ENCODE measurements at regions not wholly inside any gene's neighbourhood (a gene's known extent, or its start where the extent isn't known, plus 50 kb on each side); places are given as distances from the start of the nearest gene placed in this dataset.

DNA sequence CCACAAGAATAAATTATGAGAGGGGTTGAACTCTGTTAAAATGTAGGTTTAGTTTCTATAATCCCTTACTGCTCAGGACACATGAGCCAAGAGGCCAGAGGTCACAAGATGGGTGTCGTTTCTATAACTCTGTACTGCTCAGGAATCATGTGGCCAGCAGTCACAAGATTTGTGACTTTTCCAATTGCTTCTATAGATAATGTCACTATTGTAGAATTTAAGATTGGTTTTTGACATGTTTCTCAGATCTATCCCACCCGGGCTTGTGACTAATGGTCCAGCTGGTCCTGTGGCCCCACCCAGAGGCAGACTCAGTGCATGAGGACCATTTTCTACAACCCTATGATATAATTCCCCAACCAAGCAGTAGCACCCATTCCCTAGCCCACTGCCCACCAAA is 662.0 kb upstream of the KLF12 start:
- no peaks in the 10 kb centered on the region for H4K20me1 ChIP-seq (ENCODE audit: control insufficient read depth, extremely low read depth, insufficient read depth, low read length)
- no peak for TF ChIP-seq EZH2 (IDR thresholded peaks at IDR 0.05; ENCODE audit: low read length)
- TF ChIP-seq, protein P1, sequence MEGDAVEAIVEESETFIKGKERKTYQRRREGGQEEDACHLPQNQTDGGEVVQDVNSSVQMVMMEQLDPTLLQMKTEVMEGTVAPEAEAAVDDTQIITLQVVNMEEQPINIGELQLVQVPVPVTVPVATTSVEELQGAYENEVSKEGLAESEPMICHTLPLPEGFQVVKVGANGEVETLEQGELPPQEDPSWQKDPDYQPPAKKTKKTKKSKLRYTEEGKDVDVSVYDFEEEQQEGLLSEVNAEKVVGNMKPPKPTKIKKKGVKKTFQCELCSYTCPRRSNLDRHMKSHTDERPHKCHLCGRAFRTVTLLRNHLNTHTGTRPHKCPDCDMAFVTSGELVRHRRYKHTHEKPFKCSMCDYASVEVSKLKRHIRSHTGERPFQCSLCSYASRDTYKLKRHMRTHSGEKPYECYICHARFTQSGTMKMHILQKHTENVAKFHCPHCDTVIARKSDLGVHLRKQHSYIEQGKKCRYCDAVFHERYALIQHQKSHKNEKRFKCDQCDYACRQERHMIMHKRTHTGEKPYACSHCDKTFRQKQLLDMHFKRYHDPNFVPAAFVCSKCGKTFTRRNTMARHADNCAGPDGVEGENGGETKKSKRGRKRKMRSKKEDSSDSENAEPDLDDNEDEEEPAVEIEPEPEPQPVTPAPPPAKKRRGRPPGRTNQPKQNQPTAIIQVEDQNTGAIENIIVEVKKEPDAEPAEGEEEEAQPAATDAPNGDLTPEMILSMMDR (optimal IDR thresholded peaks at IDR 0.05 in 1 of 3, IDR thresholded peaks at IDR 0.05 in 1 of 3, conservative IDR thresholded peaks at IDR 0.05 in 1 of 3; ENCODE audit: extremely low read depth in 1 of 3, insufficient read depth in 2 of 3, low read length in 3 of 3), result no peak
- FAIRE-seq (no peak), DNase-seq (ENCODE audit: low read depth, low spot score) (no peak)
- H3K9ac ChIP-seq (ENCODE audit: control insufficient read depth, extremely low read depth, insufficient read depth, low read length), result no peak overlapping the region
- H3K4me3 ChIP-seq (ENCODE audit: control insufficient read depth in 2 of 3, extremely low read depth in 1 of 3, insufficient read depth in 2 of 3, low read depth in 1 of 3, low read length in 3 of 3), result no peak overlapping the region
- no peak overlapping the region for H3K27ac ChIP-seq (ENCODE audit: control insufficient read depth, insufficient read depth, low read length)
- dilution Hi-C loops (cut with MboI; ENCODE audit: extremely low pct_ligation_motif_present, low sequenced_read_pairs), result no loop called here
- H3K36me3 ChIP-seq (ENCODE audit: control insufficient read depth in 2 of 2, extremely low read depth in 1 of 2, insufficient read depth in 2 of 2, low read length in 2 of 2), result no peaks in the 10 kb centered on the region
- no peaks in the 10 kb centered on the region for H3K9me3 ChIP-seq (ENCODE audit: control insufficient read depth, low read depth, low read length)
- no peaks in the 10 kb centered on the region for H3K79me2 ChIP-seq (ENCODE audit: control insufficient read depth, insufficient read depth, low read length)
- H3K9me1 ChIP-seq (ENCODE audit: control insufficient read depth, extremely low read depth, insufficient read depth, low read length), result no peaks in the 10 kb centered on the region
- H2AFZ ChIP-seq (ENCODE audit: control insufficient read depth, low read length), result no peak overlapping the region
- no peak overlapping the region for H3K4me2 ChIP-seq (ENCODE audit: control insufficient read depth, extremely low read depth, insufficient read depth, low read depth, low read length)
- H3K4me1 ChIP-seq (ENCODE audit: control insufficient read depth, extremely low read depth, insufficient read depth, low read length), result no peaks in the 10 kb centered on the region
- no peaks in the 10 kb centered on the region for H3K27me3 ChIP-seq (ENCODE audit: control insufficient read depth, extremely low read depth, insufficient read depth, low read length)

DNA sequence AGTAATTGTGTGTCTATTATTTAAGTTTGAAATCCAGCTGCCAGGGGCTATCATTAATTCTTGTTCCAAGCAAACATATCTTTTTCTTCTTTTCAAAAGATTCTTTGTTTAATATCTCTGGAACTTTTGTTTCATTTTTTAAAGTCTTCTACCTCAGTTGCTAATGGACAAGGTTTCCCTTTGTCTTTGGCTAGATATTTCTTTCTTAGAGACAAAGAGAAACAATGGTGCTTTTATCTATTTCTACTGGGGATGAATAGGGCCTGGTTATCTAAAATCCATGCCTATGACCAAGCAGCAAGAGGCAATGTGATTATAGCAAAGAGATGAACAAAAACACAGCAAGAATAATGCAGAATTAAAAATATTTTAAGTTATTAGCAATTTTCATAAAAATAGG is 661.3 kb upstream of the KLF12 start:
- Histone ChIP-seq H3K36me3 (ENCODE audit: control insufficient read depth in 2 of 2, extremely low read depth in 1 of 2, insufficient read depth in 2 of 2, low read length in 2 of 2) (no peaks in the 10 kb centered on the region), H4K20me1 (ENCODE audit: control insufficient read depth, extremely low read depth, insufficient read depth, low read length) (no peaks in the 10 kb centered on the region), H3K4me2 (ENCODE audit: control insufficient read depth, extremely low read depth, insufficient read depth, low read depth, low read length) (no peak overlapping the region), H3K9me3 (ENCODE audit: control insufficient read depth, low read depth, low read length) (no peaks in the 10 kb centered on the region), H3K27ac (ENCODE audit: control insufficient read depth, insufficient read depth, low read length) (no peak overlapping the region), H3K9me1 (ENCODE audit: control insufficient read depth, extremely low read depth, insufficient read depth, low read length) (no peaks in the 10 kb centered on the region), H3K79me2 (ENCODE audit: control insufficient read depth, insufficient read depth, low read length) (no peaks in the 10 kb centered on the region), H2AFZ (ENCODE audit: control insufficient read depth, low read length) (no peak overlapping the region), H3K27me3 (ENCODE audit: control insufficient read depth, extremely low read depth, insufficient read depth, low read length) (no peaks in the 10 kb centered on the region), H3K4me3 (ENCODE audit: control insufficient read depth in 2 of 3, extremely low read depth in 1 of 3, insufficient read depth in 2 of 3, low read depth in 1 of 3, low read length in 3 of 3) (no peak overlapping the region), H3K9ac (ENCODE audit: control insufficient read depth, extremely low read depth, insufficient read depth, low read length) (no peak overlapping the region), H3K4me1 (ENCODE audit: control insufficient read depth, extremely low read depth, insufficient read depth, low read length) (no peaks in the 10 kb centered on the region)
- FAIRE-seq (no peak), DNase-seq (ENCODE audit: low read depth, low spot score) (no peak)
- dilution Hi-C loops (cut with MboI; ENCODE audit: extremely low pct_ligation_motif_present, low sequenced_read_pairs), result no loop called here
- TF ChIP-seq, protein P1 (optimal IDR thresholded peaks at IDR 0.05 in 1 of 3, IDR thresholded peaks at IDR 0.05 in 1 of 3, conservative IDR thresholded peaks at IDR 0.05 in 1 of 3; ENCODE audit: extremely low read depth in 1 of 3, insufficient read depth in 2 of 3, low read length in 3 of 3), result no peak
- TF ChIP-seq EZH2 (IDR thresholded peaks at IDR 0.05; ENCODE audit: low read length), result no peak
